GM20000 (cell line): ENCODE measurements at regions not wholly inside any gene's neighbourhood (a gene's known extent, or its start where the extent isn't known, plus 50 kb on each side); places are given as distances from the start of the nearest gene placed in this dataset.

Experiments
- DNase-seq: peaks from one replicate; pipeline ENCODE4 v3.0.0; 2012; ENCODE audit warnings: low spot score
- CTCF ChIP-seq: IDR thresholded peaks from 2 replicates; pipeline ENCODE4 v1.5.1; 2012; ENCODE audit warnings: mild to moderate bottlenecking, control low read depth; ENCODE audit errors: extremely low read depth, missing control alignments

- TF ChIP-seq CTCF = no peak
- no peak for DNase-seq
Measured at GRCh38 chr9:88922091-88922490, 69.2 kb upstream of the S1PR3 start.

- no peak for DNase-seq
- no peak for TF ChIP-seq CTCF
Measured at GRCh38 chr9:88923092-88923491, 68.2 kb upstream of the S1PR3 start.

GRCh38 chr9:88923653-88924288 is 67.5 kb upstream of the S1PR3 start:
- TF ChIP-seq CTCF = no peak
- DNase-seq = no peak

GRCh38 chr9:88925481-88925880 is 65.8 kb upstream of the S1PR3 start:
- DNase-seq = no peak
- no peak for TF ChIP-seq CTCF

GRCh38 chr9:88926781-88927505 is 64.3 kb upstream of the S1PR3 start:
- no peak for TF ChIP-seq CTCF
- no peak for DNase-seq

GRCh38 chr9:88927510-88927909 is 63.8 kb upstream of the S1PR3 start:
- TF ChIP-seq CTCF = no peak
- DNase-seq = no peak

GRCh38 chr9:88930716-88931115 is 60.6 kb upstream of the S1PR3 start:
- TF ChIP-seq CTCF = no peak
- no peak for DNase-seq
